ENCODE measurements at regions not wholly inside any gene's neighbourhood (a gene's known extent, or its start where the extent isn't known, plus 50 kb on each side); places are given as distances from the start of the nearest gene placed in this dataset.

DNA sequence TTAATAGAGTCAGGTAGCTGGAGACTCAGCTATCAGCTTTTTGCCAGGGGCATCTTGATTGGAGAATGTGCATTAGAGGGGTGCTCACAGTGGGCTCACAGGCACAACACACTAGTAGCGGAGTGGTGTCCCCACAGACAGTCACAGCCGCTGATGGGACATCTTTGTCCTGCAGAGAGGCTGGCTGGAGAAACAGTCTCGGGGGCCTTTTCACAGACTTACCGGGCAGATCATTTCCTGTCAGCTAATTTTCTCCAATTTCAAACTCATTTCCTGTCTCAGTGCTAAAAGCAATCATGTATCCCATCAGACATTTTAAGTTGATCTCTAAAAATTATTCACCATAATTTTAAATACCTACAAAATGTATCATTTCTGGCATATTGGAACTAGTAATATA lies 562.6 kb downstream of the DCDC2C start:
- no peak for DNase-seq

GRCh38 chr2:4269885-4270284 lies 566.5 kb downstream of the DCDC2C start:
- DNase-seq, result no peak

GRCh38 chr2:4272261-4272858 lies 569.0 kb downstream of the DCDC2C start:
- no peak for DNase-seq

- no peak for DNase-seq
Measured at GRCh38 chr2:4278392-4278791, 575.0 kb downstream of the DCDC2C start.

- DNase-seq, result no peak
Measured at GRCh38 chr2:4279431-4279830, 576.1 kb downstream of the DCDC2C start.

DNA sequence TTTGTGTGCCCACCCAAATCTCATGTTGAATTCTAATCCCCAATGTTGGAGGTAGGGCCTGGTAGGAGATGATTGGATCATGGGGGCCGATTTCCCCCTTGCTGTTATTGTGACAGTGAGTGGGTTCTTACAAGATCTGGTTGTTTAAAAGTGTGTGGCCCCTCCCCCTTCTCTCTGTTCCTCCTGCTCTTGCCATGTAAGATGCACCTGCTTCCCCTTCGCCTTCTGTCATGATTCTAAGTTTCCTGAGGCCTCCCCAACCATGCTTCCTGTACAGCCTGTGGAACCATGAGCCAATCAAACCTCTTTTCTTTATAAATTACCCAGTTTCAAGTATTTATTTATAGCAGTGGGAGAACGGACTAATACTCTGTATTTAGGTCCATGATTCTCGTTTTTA lies 588.1 kb downstream of the DCDC2C start:
- DNase-seq, result no peak

GRCh38 chr2:4295680-4296079 lies 592.3 kb downstream of the DCDC2C start:
- no peak for DNase-seq

- DNase-seq, result no peak
Measured at GRCh38 chr2:4300616-4301015, 597.2 kb downstream of the DCDC2C start.

DNA sequence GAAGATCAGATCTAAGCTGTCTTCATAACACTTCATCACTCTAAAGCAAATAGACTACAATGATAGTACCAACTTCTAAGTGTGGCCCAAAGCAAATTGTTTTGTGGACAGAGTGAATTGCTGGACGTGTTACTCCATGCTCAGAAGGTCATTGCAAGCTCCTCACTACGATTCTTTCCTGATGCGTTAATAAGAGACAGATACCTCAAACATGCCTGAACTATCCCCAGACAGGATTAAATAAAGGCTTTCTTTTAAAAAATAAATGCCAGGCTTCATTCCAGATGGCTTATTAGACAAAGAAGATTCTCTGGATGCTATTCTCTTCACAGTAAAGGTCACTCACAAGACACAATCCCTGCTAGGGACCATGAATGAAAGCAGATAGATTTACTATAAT lies 621.2 kb downstream of the DCDC2C start:
- DNase-seq, result no peak

GRCh38 chr2:4336864-4337263 lies 633.5 kb downstream of the DCDC2C start:
- no peak for DNase-seq

GRCh38 chr2:4338345-4338744 lies 635.0 kb downstream of the DCDC2C start:
- no peak for DNase-seq

- no peak for DNase-seq
Measured at GRCh38 chr2:4340536-4340935, 637.2 kb downstream of the DCDC2C start.

DNA sequence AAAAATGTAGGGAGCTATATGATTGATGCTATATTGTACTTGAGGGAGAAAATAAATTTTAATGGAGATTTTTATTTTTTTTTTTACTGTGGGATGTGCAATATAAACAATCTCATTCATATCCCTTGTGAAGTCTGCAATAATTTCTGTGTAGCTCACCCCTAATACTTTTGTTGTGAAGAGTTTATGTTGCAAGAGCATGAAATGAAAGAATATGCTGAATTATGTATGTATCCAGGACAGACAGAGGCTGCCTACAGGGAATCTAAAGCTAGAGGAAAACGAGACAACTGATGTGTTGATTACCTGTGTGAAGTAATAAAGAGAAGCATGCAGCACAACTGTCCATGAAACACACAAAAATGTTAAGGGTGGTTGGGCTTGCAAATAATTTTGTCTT lies 643.3 kb downstream of the DCDC2C start:
- DNase-seq, result no peak

DNA sequence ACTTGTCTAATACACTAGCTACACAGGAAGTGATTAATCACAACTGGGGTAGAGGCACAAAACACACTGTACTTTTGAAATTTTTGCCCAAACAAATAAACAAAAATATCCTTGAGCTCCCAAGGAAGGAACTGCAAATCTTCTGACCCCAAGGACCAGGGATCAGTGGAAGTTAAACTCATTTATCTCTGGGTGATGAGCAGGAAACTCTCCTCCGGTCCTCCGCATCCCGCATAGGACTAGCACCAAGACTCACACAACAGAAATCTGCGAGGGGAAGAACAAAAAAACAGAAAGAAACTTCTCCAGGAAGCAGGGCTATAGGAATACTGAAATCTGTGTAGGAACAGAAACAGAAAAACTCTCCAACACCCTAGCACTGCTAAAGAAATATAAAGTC lies 650.3 kb downstream of the DCDC2C start:
- DNase-seq, result no peak

- DNase-seq, result no peak
Measured at GRCh38 chr2:4354164-4354563, 650.8 kb downstream of the DCDC2C start.

- no peak for DNase-seq
Measured at GRCh38 chr2:4354678-4355077, 651.3 kb downstream of the DCDC2C start.

GRCh38 chr2:4356109-4356508 lies 652.7 kb downstream of the DCDC2C start:
- no peak for DNase-seq

GRCh38 chr2:4356541-4356940 lies 653.2 kb downstream of the DCDC2C start:
- DNase-seq, result no peak

- no peak for DNase-seq
Measured at GRCh38 chr2:4357121-4357520, 653.7 kb downstream of the DCDC2C start.

- DNase-seq, result no peak
Measured at GRCh38 chr2:4358837-4359236, 655.5 kb downstream of the DCDC2C start.

DNA sequence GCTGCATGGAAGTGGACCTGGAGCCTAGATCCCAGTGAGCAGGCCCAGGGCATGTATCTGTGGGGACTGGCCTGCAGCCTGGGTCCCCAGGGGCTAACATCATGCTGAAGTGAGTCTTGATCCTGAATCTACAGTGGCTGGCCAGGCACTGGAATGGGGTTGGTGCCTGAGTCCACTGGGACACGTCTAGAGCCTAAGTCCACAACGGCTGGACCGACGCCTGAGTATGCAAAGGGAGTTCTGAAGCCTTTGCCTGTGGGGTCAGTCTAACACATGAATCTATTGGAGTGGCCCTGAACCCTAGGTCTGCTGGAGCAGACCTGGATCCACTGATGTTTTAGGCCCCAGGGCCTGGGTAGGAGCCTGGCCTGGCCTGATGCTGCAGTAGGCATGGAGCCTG lies 665.5 kb downstream of the DCDC2C start:
- DNase-seq, result no peak

- no peak for DNase-seq
Measured at GRCh38 chr2:4369826-4370419, 666.5 kb downstream of the DCDC2C start.

- no peak for DNase-seq
Measured at GRCh38 chr2:4370422-4371090, 667.2 kb downstream of the DCDC2C start.

GRCh38 chr2:4381049-4381448 lies 677.7 kb downstream of the DCDC2C start:
- DNase-seq, result no peak

DNA sequence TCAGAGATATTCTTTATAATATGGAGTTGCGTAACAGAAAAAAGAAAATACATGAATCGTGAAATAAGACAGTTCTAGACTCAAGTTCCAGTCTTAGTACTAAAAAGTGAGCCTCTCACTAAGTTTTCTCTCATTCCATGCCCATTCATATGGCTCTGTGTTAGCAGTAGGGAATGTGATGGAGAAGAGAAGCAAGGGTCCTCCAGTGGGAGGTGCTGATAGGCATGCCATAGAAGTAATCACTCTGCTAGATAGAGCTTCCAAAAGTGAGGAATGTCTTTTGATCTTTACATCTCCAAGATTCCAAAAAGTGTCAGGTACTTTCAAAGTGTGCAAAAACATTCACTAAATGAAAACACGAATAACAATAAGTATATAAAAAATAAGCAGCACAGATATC lies 678.4 kb downstream of the DCDC2C start:
- DNase-seq, result no peak

Data from right hindlimb (tissue), 1 donor.